GM13977 (cell line): ENCODE measurements at regions not wholly inside any gene's neighbourhood (a gene's known extent, or its start where the extent isn't known, plus 50 kb on each side); places are given as distances from the start of the nearest gene placed in this dataset.

Experiments
- DNase-seq: peaks from one replicate; pipeline ENCODE4 v3.0.0; 2012; ENCODE audit warnings: low spot score
- in situ Hi-C: fragments of 300-500 bp; cut with MboI; formaldehyde crosslinking; loops from one replicate; pipeline ENCODE4 v1.12.0; 2022; ENCODE audit warnings: low sequenced_read_pairs, low pct_unique_long_range_greater_than_20kb, mixed read lengths, inconsistent platforms; ENCODE audit not compliant: unreplicated experiment
- TF ChIP-seq, protein P1 (sequence below): IDR thresholded peaks from 2 replicates; pipeline ENCODE4 v1.5.1; 2012; ENCODE audit warnings: mild to moderate bottlenecking, control low read depth; ENCODE audit not compliant: insufficient read depth; ENCODE audit errors: extremely low read depth, missing control alignments

DNA sequence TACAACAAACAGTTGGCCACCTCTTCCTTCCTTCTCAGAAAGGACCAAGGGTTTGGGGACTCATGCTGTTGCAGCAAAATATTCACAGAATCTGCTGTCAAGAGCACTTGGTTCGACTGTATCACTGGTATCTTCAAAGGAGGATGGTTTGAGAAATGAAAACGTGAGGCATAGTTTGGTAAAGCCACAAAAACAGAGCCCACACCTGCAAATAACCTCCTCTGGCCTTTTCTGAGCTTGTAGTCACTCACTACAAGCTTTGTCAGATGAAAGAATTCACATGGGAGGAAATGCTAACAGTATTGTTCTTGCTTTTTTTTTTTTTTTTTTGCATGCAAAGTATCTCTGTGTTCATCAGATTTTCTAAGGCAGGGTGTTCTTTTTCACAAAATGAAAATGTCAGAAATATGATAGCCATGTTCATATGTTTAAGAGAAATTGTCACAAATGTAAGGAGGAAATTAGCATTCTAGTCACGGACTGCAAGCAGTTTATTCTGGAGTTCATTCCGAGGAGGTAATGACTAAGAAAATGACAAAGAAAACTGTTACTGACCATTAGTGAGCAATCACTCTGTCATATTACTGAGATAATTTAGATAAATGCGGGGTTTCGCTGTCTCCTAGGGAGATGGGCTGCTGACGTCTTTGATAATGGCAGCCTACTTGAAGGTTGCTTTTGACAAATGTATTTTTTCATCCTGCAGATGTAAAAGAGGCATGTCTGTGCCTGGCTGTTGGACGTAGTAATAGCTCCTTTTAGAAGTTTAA lies 117.8 kb upstream of the MYO3A start:
- TF ChIP-seq, protein P1, sequence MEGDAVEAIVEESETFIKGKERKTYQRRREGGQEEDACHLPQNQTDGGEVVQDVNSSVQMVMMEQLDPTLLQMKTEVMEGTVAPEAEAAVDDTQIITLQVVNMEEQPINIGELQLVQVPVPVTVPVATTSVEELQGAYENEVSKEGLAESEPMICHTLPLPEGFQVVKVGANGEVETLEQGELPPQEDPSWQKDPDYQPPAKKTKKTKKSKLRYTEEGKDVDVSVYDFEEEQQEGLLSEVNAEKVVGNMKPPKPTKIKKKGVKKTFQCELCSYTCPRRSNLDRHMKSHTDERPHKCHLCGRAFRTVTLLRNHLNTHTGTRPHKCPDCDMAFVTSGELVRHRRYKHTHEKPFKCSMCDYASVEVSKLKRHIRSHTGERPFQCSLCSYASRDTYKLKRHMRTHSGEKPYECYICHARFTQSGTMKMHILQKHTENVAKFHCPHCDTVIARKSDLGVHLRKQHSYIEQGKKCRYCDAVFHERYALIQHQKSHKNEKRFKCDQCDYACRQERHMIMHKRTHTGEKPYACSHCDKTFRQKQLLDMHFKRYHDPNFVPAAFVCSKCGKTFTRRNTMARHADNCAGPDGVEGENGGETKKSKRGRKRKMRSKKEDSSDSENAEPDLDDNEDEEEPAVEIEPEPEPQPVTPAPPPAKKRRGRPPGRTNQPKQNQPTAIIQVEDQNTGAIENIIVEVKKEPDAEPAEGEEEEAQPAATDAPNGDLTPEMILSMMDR, result no peak
- in situ Hi-C loops, result no loop called here
- no peak for DNase-seq

DNA sequence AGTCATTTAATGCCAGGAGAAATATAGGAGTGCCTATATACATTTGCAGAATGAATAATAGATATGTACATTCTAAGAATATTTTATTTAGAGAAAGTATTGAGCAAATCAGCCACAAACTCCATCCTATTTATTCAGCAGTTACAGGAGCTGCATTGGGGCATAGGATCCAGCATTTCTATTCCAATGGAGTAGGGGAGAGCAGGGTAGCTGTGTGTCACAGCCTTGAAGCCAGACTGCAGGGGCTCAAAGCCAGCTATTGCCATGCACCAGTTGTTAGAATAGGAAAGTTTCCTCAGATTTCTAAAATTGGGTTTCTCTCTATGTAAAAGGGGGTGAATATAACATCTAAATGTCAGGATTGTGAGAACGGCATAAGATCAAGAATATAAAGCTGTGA lies 116.8 kb upstream of the MYO3A start:
- TF ChIP-seq, protein P1, result no peak
- in situ Hi-C loops, result no loop called here
- no peak for DNase-seq

DNA sequence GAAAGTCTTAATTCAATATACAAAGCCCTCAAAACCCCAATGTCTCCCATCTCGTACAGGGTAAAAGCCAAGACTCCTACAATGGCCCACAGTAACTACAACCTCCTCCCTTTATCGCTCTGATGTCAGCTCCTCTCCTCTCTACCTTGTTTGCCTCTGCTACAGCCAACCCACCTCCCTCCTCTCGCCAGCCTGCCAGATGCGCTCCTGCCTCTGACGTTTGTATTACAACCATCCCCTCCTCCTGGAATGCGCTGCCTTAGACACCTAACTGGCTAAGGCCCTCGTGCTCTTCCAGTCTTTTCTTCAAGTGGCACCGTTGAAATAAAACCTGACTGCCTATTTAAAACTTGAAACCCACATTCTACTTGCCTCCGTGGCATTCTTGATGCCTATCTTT lies 115.3 kb upstream of the MYO3A start:
- no peak for DNase-seq
- in situ Hi-C loops, result no loop called here
- TF ChIP-seq, protein P1, result no peak

DNA sequence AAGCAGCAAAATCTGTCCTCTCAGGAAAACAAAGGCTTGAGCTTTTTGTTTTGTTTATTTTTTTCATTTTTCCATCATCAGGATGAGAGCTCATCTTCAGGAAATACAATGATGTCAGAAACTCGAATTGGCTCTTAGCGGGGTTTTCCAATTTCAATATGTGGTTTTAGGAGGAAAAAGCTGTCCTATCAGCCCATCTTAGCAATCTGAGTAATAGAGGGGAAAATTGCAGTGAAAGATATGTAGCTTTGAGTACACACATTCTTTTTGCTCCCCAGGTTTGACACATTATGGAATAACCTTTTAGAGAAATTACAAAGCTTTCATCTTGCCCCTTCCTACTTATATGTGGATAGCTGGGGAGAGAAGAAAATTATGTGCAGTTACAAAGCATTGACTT lies 113.6 kb upstream of the MYO3A start:
- no peak for DNase-seq
- in situ Hi-C loops, result no loop called here
- TF ChIP-seq, protein P1, result no peak

DNA sequence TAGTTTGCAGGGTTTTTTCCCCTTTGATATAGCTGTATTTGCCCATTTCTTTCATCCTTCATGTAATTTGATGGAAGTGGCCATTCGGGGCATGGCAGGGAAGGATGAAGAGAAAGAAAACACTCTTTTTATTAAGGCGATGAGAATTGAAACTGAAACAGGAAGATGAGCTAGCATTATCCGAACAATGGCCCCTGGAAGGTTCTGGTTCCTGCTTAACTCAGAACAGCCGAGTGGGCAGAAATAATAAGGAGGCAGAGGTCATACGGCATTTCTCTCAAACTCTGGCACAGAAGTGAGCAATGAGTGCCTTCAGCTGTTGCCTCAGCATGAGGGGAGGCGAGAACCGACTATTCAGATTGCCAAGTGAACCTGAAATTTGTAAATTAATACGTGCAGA lies 113.2 kb upstream of the MYO3A start:
- no peak for DNase-seq
- TF ChIP-seq, protein P1, result no peak
- in situ Hi-C loops, result no loop called here

DNA sequence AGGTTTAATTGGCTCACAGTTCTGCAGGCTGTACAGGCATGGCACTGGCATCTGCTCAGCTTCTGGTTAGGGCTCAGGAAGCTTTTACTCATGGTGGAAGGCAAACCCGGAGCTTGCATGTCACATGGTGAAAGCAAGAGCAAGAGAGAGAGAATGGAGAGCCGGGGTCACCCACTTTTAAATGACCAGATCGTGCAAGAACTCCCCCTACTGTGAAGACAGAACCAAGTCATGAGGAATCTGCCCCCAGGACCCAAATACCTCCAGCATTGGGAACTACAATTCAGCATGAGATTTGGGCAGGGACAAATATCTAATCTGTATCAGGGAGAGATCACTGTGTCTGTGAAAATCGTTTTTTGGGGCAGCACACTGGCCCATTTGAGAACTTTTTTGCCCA lies 110.0 kb upstream of the MYO3A start:
- TF ChIP-seq, protein P1, result no peak
- no peak for DNase-seq
- in situ Hi-C loops, result no loop called here
